Stomach (tissue), 8 donors: ENCODE measurements at regions not wholly inside any gene's neighbourhood (a gene's known extent, or its start where the extent isn't known, plus 50 kb on each side); places are given as distances from the start of the nearest gene placed in this dataset.

Experiments used
- DNase-seq, 2 donors: peaks; one replicate each; pipeline versions ENCODE4 v3.0.0 to v3.0.0-alpha.2; 2013 to 2019
- H3K27ac ChIP-seq, 5 donors: fragments of 200-600 bp in 4 of 5; sonication (generic) in 4 of 5; one replicate each; pipeline ENCODE4 v1.5.1; 2013 to 2019; ENCODE audit warnings: mild to moderate bottlenecking in 1 of 5, moderate library complexity in 1 of 5
- H3K27me3 ChIP-seq, 3 donors: fragments of 200-600 bp; sonication (generic); one replicate each; pipeline ENCODE4 v1.5.1; 2017 to 2019; ENCODE audit warnings: mixed run types in 1 of 3
- H3K36me3 ChIP-seq, 4 donors: fragments of 200-600 bp; sonication (generic); 1 replicate in 3 of 4; 2 replicates in 1 of 4; pipeline ENCODE4 v1.5.1; 2016 to 2019
- H3K4me1 ChIP-seq, 4 donors: fragments of 200-600 bp; sonication (generic); one replicate each; pipeline ENCODE4 v1.5.1; 2016 to 2019
- H3K4me3 ChIP-seq, 4 donors: fragments of 200-600 bp; sonication (generic) in 3 of 4; one replicate each; pipeline ENCODE4 v1.5.1; 2016 to 2019; ENCODE audit warnings: mild to moderate bottlenecking in 1 of 4
- H3K9me3 ChIP-seq, 4 donors: fragments of 200-600 bp; sonication (generic); one replicate each; pipeline ENCODE4 v1.5.1; 2016 to 2019
- EP300 ChIP-seq: sonication (generic); formaldehyde crosslinking; IDR thresholded peaks from one replicate; pipeline ENCODE4 v1.6.1; 2017; ENCODE audit warnings: antibody characterized with exemption
- POLR2A ChIP-seq, 4 donors: fragments of 450-650 bp; IDR thresholded peaks; one replicate each; pipeline ENCODE4 v1.6.1; 2016; ENCODE audit warnings: antibody characterized with exemption in 4 of 4, control low read depth in 2 of 4, mild to moderate bottlenecking in 1 of 4, moderate library complexity in 1 of 4
- POLR2AphosphoS5 ChIP-seq, 3 donors: sonication (generic); formaldehyde crosslinking; IDR thresholded peaks; one replicate each; pipeline ENCODE4 v1.6.1; 2016; ENCODE audit warnings: antibody characterized with exemption in 3 of 3
- WGBS, 5 donors: extraction: QIAGEN DNeasy Blood & Tissue Kit in 3 of 5; methylation state at CpG; one replicate each; pipeline versions ENCODE4 v1.1.5 to v1.1.7; 2013 to 2018; 5-methylcytosine and 5-hydroxymethylcytosine counted together
- intact Hi-C: fragments of 100-400 bp; cut with DNase I; formaldehyde crosslinking; loops from one replicate; pipeline ENCODE4 v1.15.1; 2023; ENCODE audit warnings: low total_unique reads
- TF ChIP-seq, protein P1 (sequence below), 7 experiments: fragments of 450-650 bp in 4 of 7; fragments of 200-600 bp in 3 of 7; sonication (generic) in 3 of 7; IDR thresholded peaks; one replicate each; pipeline ENCODE4 v1.5.1; 2016 to 2019; ENCODE audit warnings: antibody characterized with exemption in 7 of 7, control low read depth in 2 of 7, mild to moderate bottlenecking in 1 of 7
- donor health status: healthy with polysubstance abuse.
- donor health status: Bipolar disorder and iron deficiency.
- donor health status: healthy.

DNA sequence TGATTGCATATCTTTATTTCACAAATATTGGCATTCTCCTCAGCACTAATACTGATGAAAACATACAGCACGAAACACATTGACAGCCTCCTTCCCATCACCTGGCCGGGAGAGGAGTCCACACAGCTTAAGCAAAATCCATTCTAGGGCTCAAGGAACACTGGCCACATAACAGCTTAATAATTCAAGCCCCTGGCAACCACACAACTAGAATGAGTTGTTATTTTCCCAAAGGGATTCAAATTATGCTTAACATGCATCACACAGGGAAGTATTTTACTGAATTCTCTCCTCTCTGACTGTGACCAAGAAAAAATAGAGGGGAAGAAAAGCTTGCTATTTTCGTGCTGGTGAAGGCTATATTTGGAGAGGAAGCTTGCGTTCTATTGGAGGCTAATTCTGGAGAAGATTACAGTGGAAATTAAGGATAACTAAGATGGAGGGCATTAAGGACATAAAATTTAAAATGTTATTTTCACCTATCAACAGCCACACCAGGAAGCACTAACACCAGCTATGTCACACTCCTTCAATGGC is 198.5 kb downstream of the ADGRG6 start:
- TF ChIP-seq, protein P1, sequence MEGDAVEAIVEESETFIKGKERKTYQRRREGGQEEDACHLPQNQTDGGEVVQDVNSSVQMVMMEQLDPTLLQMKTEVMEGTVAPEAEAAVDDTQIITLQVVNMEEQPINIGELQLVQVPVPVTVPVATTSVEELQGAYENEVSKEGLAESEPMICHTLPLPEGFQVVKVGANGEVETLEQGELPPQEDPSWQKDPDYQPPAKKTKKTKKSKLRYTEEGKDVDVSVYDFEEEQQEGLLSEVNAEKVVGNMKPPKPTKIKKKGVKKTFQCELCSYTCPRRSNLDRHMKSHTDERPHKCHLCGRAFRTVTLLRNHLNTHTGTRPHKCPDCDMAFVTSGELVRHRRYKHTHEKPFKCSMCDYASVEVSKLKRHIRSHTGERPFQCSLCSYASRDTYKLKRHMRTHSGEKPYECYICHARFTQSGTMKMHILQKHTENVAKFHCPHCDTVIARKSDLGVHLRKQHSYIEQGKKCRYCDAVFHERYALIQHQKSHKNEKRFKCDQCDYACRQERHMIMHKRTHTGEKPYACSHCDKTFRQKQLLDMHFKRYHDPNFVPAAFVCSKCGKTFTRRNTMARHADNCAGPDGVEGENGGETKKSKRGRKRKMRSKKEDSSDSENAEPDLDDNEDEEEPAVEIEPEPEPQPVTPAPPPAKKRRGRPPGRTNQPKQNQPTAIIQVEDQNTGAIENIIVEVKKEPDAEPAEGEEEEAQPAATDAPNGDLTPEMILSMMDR (IDR thresholded peaks at IDR 0.05), result no peak
- TF ChIP-seq POLR2AphosphoS5 (IDR thresholded peaks at IDR 0.05), result no peak
- no peak for TF ChIP-seq EP300
- TF ChIP-seq POLR2A (IDR thresholded peaks at IDR 0.05), result no peak
- Histone ChIP-seq H3K9me3 (peaks cover 0 to 24% (median 13%) of the 10 kb centered on the region in 4 donors), H3K36me3 (no peaks in the 10 kb centered on the region), H3K4me3 (no peak overlapping the region), H3K4me1 (no peaks in the 10 kb centered on the region), H3K27ac (no peak overlapping the region), H3K27me3 (no peaks in the 10 kb centered on the region)
- 39 to 63% (median 56%) methylated on average over 4 of the region's 4 CpGs for WGBS, 5 donors
- intact Hi-C loops, result no loop called here
- DNase-seq, result peak in 1 of 2 donors; percentile 15

GRCh38 chr6:142501795-142502194 is 200.0 kb downstream of the ADGRG6 start:
- TF ChIP-seq POLR2A (IDR thresholded peaks at IDR 0.05) (no peak), EP300 (no peak), POLR2AphosphoS5 (IDR thresholded peaks at IDR 0.05) (no peak)
- TF ChIP-seq, protein P1 (IDR thresholded peaks at IDR 0.05), result no peak
- Histone ChIP-seq H3K9me3 (peaks cover 0 to 24% (median 13%) of the 10 kb centered on the region in 4 donors), H3K27ac (no peak overlapping the region), H3K4me3 (no peak overlapping the region), H3K4me1 (no peaks in the 10 kb centered on the region), H3K27me3 (no peaks in the 10 kb centered on the region), H3K36me3 (no peaks in the 10 kb centered on the region)
- WGBS, 5 donors, result 81 to 98% (median 95%) methylated on average over 3 of the region's 3 CpGs
- no peak for DNase-seq
- intact Hi-C loops, result no loop called here

GRCh38 chr6:142507065-142507464 is 205.3 kb downstream of the ADGRG6 start:
- TF ChIP-seq, protein P1 (IDR thresholded peaks at IDR 0.05), result no peak
- TF ChIP-seq POLR2A (IDR thresholded peaks at IDR 0.05), result no peak
- no peak for TF ChIP-seq POLR2AphosphoS5 (IDR thresholded peaks at IDR 0.05)
- no peak for TF ChIP-seq EP300
- no peak overlapping the region for H3K27ac ChIP-seq
- H3K4me3 ChIP-seq, result no peak overlapping the region
- no peaks in the 10 kb centered on the region for H3K4me1 ChIP-seq
- H3K36me3 ChIP-seq, result no peaks in the 10 kb centered on the region
- 86 to 94% (median 90%) methylated on average over 4 of the region's 4 CpGs for WGBS, 5 donors
- no peak for DNase-seq
- intact Hi-C loops, result no loop called here
- H3K9me3 ChIP-seq, result peaks cover 0 to 19% (median 11%) of the 10 kb centered on the region in 4 donors
- no peaks in the 10 kb centered on the region for H3K27me3 ChIP-seq

GRCh38 chr6:142510211-142510610 is 208.4 kb downstream of the ADGRG6 start:
- Histone ChIP-seq H3K36me3 (no peaks in the 10 kb centered on the region), H3K4me3 (no peak overlapping the region), H3K4me1 (no peaks in the 10 kb centered on the region), H3K27me3 (no peaks in the 10 kb centered on the region), H3K9me3 (no peaks in the 10 kb centered on the region), H3K27ac (no peak overlapping the region)
- TF ChIP-seq, protein P1 (IDR thresholded peaks at IDR 0.05), result no peak
- TF ChIP-seq EP300 (no peak), POLR2AphosphoS5 (IDR thresholded peaks at IDR 0.05) (no peak), POLR2A (IDR thresholded peaks at IDR 0.05) (no peak)
- 53 to 69% (median 61%) methylated on average over 3 of the region's 3 CpGs for WGBS, 5 donors
- DNase-seq, result peak in 1 of 2 donors; percentile 40
- intact Hi-C loops, result no loop called here
